ENCODE measurements at regions not wholly inside any gene's neighbourhood (a gene's known extent, or its start where the extent isn't known, plus 50 kb on each side); places are given as distances from the start of the nearest gene placed in this dataset.

- Histone ChIP-seq H3F3A (ENCODE audit: insufficient read depth, low read length, poor library complexity, severe bottlenecking) (no peaks in the 10 kb centered on the region), H3K36me3 (ENCODE audit: insufficient read depth, low read length) (no peaks in the 10 kb centered on the region), H3K27me3 (ENCODE audit: insufficient read depth, low read depth, low read length) (no peaks in the 10 kb centered on the region), H4K20me1 (ENCODE audit: insufficient read depth) (no peaks in the 10 kb centered on the region), H3K27ac (ENCODE audit: low read length) (no peak overlapping the region), H3K9me3 (ENCODE audit: low read length) (no peaks in the 10 kb centered on the region), H3K9me2 (ENCODE audit: insufficient read depth, low read length) (no peaks in the 10 kb centered on the region), H3K79me2 (replicated peaks; ENCODE audit: insufficient read depth, low read length) (no peaks in the 10 kb centered on the region), H3K4me2 (ENCODE audit: low read length) (no peak overlapping the region), H3K4me3 (ENCODE audit: low read length) (no peak overlapping the region), H3K9ac (ENCODE audit: low read length) (no peak overlapping the region), H2AFZ (ENCODE audit: low read depth, low read length) (no peak overlapping the region)
- TF ChIP-seq RAD21 (conservative IDR thresholded peaks at IDR 0.05) = no peak
- no peak for TF ChIP-seq EZH2 (IDR thresholded peaks at IDR 0.05; ENCODE audit: borderline replicate concordance, insufficient read depth, low read length, poor library complexity, severe bottlenecking)
- TF ChIP-seq MXI1 (conservative IDR thresholded peaks at IDR 0.05; ENCODE audit: poor library complexity, severe bottlenecking) = no peak
- no peak for TF ChIP-seq REST (IDR thresholded peaks at IDR 0.05; ENCODE audit: borderline replicate concordance)
- no peak for TF ChIP-seq SMC3 (conservative IDR thresholded peaks at IDR 0.05; ENCODE audit: poor library complexity)
- no peak for TF ChIP-seq TAF1 (IDR thresholded peaks at IDR 0.05; ENCODE audit: low read depth)
- TF ChIP-seq, protein P1, sequence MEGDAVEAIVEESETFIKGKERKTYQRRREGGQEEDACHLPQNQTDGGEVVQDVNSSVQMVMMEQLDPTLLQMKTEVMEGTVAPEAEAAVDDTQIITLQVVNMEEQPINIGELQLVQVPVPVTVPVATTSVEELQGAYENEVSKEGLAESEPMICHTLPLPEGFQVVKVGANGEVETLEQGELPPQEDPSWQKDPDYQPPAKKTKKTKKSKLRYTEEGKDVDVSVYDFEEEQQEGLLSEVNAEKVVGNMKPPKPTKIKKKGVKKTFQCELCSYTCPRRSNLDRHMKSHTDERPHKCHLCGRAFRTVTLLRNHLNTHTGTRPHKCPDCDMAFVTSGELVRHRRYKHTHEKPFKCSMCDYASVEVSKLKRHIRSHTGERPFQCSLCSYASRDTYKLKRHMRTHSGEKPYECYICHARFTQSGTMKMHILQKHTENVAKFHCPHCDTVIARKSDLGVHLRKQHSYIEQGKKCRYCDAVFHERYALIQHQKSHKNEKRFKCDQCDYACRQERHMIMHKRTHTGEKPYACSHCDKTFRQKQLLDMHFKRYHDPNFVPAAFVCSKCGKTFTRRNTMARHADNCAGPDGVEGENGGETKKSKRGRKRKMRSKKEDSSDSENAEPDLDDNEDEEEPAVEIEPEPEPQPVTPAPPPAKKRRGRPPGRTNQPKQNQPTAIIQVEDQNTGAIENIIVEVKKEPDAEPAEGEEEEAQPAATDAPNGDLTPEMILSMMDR (IDR thresholded peaks at IDR 0.05; ENCODE audit: poor library complexity, severe bottlenecking) = no peak
- TF ChIP-seq EP300 (conservative IDR thresholded peaks at IDR 0.05; ENCODE audit: poor library complexity, severe bottlenecking) = no peak
- TF ChIP-seq POLR2AphosphoS5 (IDR thresholded peaks at IDR 0.05) = no peak
Measured at GRCh38 chr4:117676153-117676552, 358.1 kb upstream of the NDST3 start.

- H3K4me2 ChIP-seq (ENCODE audit: low read length) = no peak overlapping the region
- H3K27ac ChIP-seq (ENCODE audit: low read length) = no peak overlapping the region
- H3K4me3 ChIP-seq (ENCODE audit: low read length) = no peak overlapping the region
- no peak overlapping the region for H2AFZ ChIP-seq (ENCODE audit: low read depth, low read length)
- no peaks in the 10 kb centered on the region for H3F3A ChIP-seq (ENCODE audit: insufficient read depth, low read length, poor library complexity, severe bottlenecking)
- H3K36me3 ChIP-seq (ENCODE audit: insufficient read depth, low read length) = no peaks in the 10 kb centered on the region
- H3K27me3 ChIP-seq (ENCODE audit: insufficient read depth, low read depth, low read length) = no peaks in the 10 kb centered on the region
- H3K9me2 ChIP-seq (ENCODE audit: insufficient read depth, low read length) = no peaks in the 10 kb centered on the region
- H4K20me1 ChIP-seq (ENCODE audit: insufficient read depth) = no peaks in the 10 kb centered on the region
- H3K9ac ChIP-seq (ENCODE audit: low read length) = no peak overlapping the region
- no peaks in the 10 kb centered on the region for H3K9me3 ChIP-seq (ENCODE audit: low read length)
- no peaks in the 10 kb centered on the region for H3K79me2 ChIP-seq (replicated peaks; ENCODE audit: insufficient read depth, low read length)
- no peak for TF ChIP-seq REST (IDR thresholded peaks at IDR 0.05; ENCODE audit: borderline replicate concordance)
- TF ChIP-seq SMC3 (conservative IDR thresholded peaks at IDR 0.05; ENCODE audit: poor library complexity) = no peak
- no peak for TF ChIP-seq RAD21 (conservative IDR thresholded peaks at IDR 0.05)
- TF ChIP-seq EP300 (conservative IDR thresholded peaks at IDR 0.05; ENCODE audit: poor library complexity, severe bottlenecking) = no peak
- no peak for TF ChIP-seq POLR2AphosphoS5 (IDR thresholded peaks at IDR 0.05)
- no peak for TF ChIP-seq TAF1 (IDR thresholded peaks at IDR 0.05; ENCODE audit: low read depth)
- TF ChIP-seq EZH2 (IDR thresholded peaks at IDR 0.05; ENCODE audit: borderline replicate concordance, insufficient read depth, low read length, poor library complexity, severe bottlenecking) = no peak
- TF ChIP-seq, protein P1 (IDR thresholded peaks at IDR 0.05; ENCODE audit: poor library complexity, severe bottlenecking) = no peak
- TF ChIP-seq MXI1 (conservative IDR thresholded peaks at IDR 0.05; ENCODE audit: poor library complexity, severe bottlenecking) = no peak
Measured at GRCh38 chr4:117678861-117679260, 355.4 kb upstream of the NDST3 start.
